Ishikawa (cell line): ENCODE measurements at regions not wholly inside any gene's neighbourhood (a gene's known extent, or its start where the extent isn't known, plus 50 kb on each side); places are given as distances from the start of the nearest gene placed in this dataset.

ENCODE experiments used
- CEBPB ChIP-seq: IDR thresholded peaks from 2 replicates; pipeline ENCODE4 v1.6.1; 2012
- CREB1 ChIP-seq: IDR thresholded peaks from 2 replicates; pipeline ENCODE4 v1.6.1; 2012; ENCODE audit warnings: low read depth
- EGR1 ChIP-seq: IDR thresholded peaks from 2 replicates; pipeline ENCODE4 v1.6.1; 2012
- EP300 ChIP-seq: IDR thresholded peaks from 2 replicates; pipeline ENCODE4 v1.6.1; 2012; ENCODE audit warnings: borderline replicate concordance
- FOXM1 ChIP-seq: IDR thresholded peaks from 2 replicates; pipeline ENCODE4 v1.6.1; 2012; ENCODE audit warnings: low read depth, borderline replicate concordance
- MAX ChIP-seq: IDR thresholded peaks from 2 replicates; pipeline ENCODE4 v1.6.1; 2012
- NFIC ChIP-seq: IDR thresholded peaks from 2 replicates; pipeline ENCODE4 v1.6.1; 2012
- RAD21 ChIP-seq: IDR thresholded peaks from 2 replicates; pipeline ENCODE4 v1.6.1; 2012; ENCODE audit warnings: low read depth
- REST ChIP-seq: IDR thresholded peaks from 2 replicates; pipeline ENCODE4 v1.6.1; 2012; ENCODE audit warnings: low read depth, mild to moderate bottlenecking
- TAF1 ChIP-seq: IDR thresholded peaks from 2 replicates; pipeline ENCODE4 v1.6.1; 2012; ENCODE audit warnings: low read depth, mild to moderate bottlenecking
- TCF12 ChIP-seq: IDR thresholded peaks from 2 replicates; pipeline ENCODE4 v1.6.1; 2012; ENCODE audit warnings: low read depth
- TEAD4 ChIP-seq: IDR thresholded peaks from 2 replicates; pipeline ENCODE4 v1.6.1; 2012
- USF1 ChIP-seq: IDR thresholded peaks from 2 replicates; pipeline ENCODE4 v1.6.1; 2012
- YY1 ChIP-seq: IDR thresholded peaks from 2 replicates; pipeline ENCODE4 v1.6.1; 2012; ENCODE audit warnings: low read depth
- ZBTB7A ChIP-seq: IDR thresholded peaks from 2 replicates; pipeline ENCODE4 v1.6.1; 2012; ENCODE audit warnings: low read depth

GRCh38 chr13:110014719-110015118 lies 228.3 kb upstream of the IRS2 start:
- TF ChIP-seq RAD21 (no peak), ZBTB7A (no peak), YY1 (no peak), MAX (no peak), FOXM1 (no peak), TEAD4 (no peak), REST (no peak), USF1 (no peak)

- TF ChIP-seq TEAD4 (peak; percentile 67), FOXM1 (0 out of 2 replicates have a peak, but pooled peaks have one; percentile 27), EP300 (peak; percentile 52; the same call in 1 of the 2 replicates), RAD21 (no peak)
Observed at GRCh38 chr13:110012102-110012739, 225.8 kb upstream of the IRS2 start.

GRCh38 chr13:110010404-110011138 lies 224.2 kb upstream of the IRS2 start:
- TF ChIP-seq TEAD4 = peak; percentile 90
- TF ChIP-seq USF1 = no peak
- TF ChIP-seq TCF12 = peak; percentile 74
- TF ChIP-seq YY1 = no peak
- no peak for TF ChIP-seq RAD21
- no peak for TF ChIP-seq REST
- 0 out of 2 replicates have a peak, but pooled peaks have one; percentile 3 for TF ChIP-seq FOXM1
- TF ChIP-seq TAF1 = no peak
- no peak for TF ChIP-seq MAX
- peak; percentile 84 for TF ChIP-seq NFIC
- no peak; the same call in 1 of the 2 replicates for TF ChIP-seq CEBPB
- TF ChIP-seq EGR1 = no peak
- no peak for TF ChIP-seq CREB1
- TF ChIP-seq EP300 = peak; percentile 81
- no peak for TF ChIP-seq ZBTB7A

GRCh38 chr13:110008816-110009215 lies 222.4 kb upstream of the IRS2 start:
- peak; percentile 67; the same call in 1 of the 2 replicates for TF ChIP-seq TEAD4
- TF ChIP-seq EP300 = peak; percentile 43; the same call in 1 of the 2 replicates
- TF ChIP-seq RAD21 = no peak

- TF ChIP-seq ZBTB7A (no peak), EGR1 (no peak), NFIC (peak; percentile 48; the same call in 1 of the 2 replicates), EP300 (no peak; the same call in 1 of the 2 replicates)
Observed at GRCh38 chr13:110006304-110006703, 219.9 kb upstream of the IRS2 start.

GRCh38 chr13:110005563-110005962 lies 219.2 kb upstream of the IRS2 start:
- no peak for TF ChIP-seq TCF12
- TF ChIP-seq USF1 = no peak
- no peak for TF ChIP-seq ZBTB7A
- TF ChIP-seq TEAD4 = no peak
- no peak for TF ChIP-seq REST
- no peak for TF ChIP-seq EP300
